Ureter (tissue), 1 donor: ENCODE measurements at regions not wholly inside any gene's neighbourhood (a gene's known extent, or its start where the extent isn't known, plus 50 kb on each side); places are given as distances from the start of the nearest gene placed in this dataset.
"Not testable (repeated sequence)": the region's sequence is repeated elsewhere in the genome, so short reads cannot be mapped to it uniquely, and the experiment has no call there.

Experiments
- DNase-seq: peaks from one replicate; pipeline ENCODE4 v3.0.0-alpha.2; 2020; ENCODE audit warnings: low spot score
- donor health status: DM: yes; HTN: yes; CAD: no.

DNA sequence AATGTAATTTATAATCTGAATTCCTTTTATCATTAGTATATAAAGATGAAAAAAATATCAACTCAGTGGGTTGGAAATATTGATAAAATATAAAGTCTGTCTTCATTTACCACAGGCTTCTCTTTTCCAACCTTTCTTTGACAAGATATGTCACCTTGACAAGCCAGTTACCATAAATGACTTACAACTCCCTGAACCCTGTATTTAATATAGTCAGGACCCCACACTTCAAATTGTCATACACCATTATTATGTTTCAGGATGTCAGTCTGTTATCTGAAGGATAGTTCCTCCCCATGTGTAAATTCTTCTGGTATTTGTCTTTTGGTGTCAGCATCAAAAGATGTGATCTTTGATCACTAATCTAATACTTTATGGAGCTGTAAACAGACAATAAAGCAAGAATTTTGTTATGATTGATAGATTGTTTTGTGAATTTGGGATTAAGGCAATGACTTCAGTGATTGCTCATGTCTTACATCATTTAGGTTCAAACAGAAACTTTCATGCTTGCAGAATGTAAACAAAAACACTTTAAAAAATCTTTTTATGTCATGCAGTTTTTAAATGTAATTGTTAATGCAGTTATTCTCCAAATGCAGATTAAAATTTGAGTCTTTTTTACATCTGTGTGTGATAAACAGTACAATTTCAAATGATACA, 503.5 kb upstream of the BCHE start:
- DNase-seq, result no peak

DNA sequence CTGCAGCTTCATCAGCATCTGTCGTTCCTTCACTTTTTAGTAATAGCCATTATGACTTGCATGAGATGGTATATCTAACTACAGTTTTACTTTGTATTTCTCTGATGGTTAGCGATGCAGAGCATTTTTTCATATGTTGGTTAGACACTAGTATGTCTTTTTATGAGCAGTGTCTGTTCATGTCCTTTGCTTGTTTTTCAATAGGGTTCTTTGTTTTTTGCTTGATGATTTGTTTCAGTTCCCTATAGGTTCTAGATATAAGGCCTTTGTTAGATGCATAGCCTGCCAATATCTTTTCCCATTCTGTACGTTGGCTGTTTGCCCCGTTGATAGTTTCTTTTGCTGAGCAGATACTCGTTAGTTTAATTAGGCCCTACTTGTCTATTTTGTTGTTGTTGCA, 487.2 kb upstream of the BCHE start:
- no peak for DNase-seq

DNA sequence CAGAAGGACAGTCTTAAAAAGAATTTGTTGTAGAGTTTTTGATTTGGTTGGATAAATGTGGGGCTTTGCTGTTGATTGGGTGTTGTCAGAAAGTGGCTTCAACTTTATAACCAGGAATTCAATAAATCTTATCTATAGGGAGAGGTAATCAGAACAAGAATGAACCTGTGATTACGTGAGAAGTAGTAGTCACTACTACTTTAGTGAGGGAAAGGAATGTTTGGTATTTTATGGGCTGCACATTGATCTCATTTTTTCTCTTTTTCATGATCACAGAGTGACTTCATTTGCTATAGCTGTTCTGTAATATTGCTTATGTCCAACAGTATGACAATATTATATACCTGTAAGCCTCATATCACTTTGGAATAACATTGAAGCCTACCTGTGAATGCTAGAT, 485.2 kb upstream of the BCHE start:
- no peak for DNase-seq

DNA sequence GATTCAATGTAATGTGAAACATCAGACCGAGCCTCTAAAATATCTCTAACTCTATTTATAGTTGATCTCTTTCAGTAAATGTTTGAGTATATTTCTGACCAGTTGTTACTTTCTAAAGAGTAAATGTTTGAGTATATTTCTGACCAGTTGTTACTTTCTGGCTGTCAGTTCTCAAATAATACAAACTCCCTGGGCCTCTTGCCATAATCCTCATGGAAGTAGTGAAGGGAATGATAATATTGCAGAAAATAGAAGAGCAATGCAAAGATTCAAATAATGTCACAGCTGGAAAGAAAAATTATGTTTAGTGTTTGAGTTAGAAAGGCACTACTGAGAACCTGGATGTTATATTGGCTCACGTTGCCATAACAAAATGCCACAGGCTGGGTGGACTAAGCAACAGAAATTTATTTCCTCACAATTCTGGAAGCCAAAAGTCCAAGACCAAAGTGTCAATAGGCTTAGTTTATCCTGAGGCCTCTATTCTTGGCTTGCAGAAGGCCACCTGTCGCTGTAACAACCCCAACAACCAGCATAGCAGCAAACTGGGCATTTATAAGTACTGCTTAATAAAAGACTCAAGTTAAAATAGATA, 470.6 kb upstream of the BCHE start:
- no peak for DNase-seq

DNA sequence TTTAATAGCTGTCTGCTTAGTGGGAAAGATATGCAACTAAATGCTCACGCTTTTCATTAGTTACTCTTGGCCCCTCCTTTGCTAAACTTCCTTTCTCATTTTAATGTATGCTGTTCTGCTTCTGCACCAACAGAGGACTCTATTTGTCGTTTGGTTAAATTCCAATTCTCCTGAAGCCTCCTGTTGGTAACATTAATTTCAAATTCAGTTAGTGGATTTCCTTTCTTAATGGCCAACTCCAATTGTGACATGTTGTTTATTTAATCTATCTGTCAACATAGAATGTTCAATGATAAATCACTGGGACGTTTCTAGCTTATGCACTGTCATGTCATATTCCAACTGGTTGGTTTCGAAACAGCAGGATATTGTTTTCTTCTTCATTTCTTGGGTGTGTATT, 467.4 kb upstream of the BCHE start:
- DNase-seq, result no peak

DNA sequence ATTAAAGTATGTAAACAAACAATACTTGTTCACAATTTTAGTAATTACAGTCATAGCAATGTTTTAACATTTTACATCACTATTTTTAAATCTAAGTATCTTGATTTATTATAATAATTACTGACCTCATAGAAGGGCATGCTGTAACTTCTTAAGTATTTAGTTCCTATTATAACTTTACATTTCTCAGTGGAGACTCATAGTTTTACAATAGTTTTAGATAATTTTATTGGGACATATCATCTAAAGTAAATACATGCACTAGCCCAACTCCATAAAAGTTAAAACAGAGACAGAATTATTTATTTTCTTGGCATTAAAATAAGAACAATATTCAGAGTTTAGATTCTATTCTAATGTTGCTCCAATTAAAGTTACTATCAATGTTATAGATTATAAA, 466.5 kb upstream of the BCHE start:
- DNase-seq, result no peak

DNA sequence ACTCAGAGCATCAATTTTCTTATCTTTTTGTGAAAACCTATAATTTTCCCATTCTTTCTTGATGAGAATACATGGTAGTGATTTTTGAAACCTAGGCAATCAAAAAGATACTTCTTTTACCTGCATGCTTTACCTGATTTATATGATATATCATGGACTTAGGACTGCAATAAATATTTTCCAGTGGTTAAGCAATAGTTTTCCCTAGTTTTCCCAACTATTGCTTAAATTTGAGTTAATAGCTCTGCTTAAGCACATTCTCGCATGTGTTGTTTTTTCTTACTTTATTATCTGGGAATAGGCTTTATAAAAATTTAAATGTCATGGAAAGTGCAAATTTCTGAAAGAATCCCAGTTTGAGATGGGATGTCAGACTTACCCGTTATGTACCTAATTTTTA, 465.1 kb upstream of the BCHE start:
- DNase-seq, result no peak

DNA sequence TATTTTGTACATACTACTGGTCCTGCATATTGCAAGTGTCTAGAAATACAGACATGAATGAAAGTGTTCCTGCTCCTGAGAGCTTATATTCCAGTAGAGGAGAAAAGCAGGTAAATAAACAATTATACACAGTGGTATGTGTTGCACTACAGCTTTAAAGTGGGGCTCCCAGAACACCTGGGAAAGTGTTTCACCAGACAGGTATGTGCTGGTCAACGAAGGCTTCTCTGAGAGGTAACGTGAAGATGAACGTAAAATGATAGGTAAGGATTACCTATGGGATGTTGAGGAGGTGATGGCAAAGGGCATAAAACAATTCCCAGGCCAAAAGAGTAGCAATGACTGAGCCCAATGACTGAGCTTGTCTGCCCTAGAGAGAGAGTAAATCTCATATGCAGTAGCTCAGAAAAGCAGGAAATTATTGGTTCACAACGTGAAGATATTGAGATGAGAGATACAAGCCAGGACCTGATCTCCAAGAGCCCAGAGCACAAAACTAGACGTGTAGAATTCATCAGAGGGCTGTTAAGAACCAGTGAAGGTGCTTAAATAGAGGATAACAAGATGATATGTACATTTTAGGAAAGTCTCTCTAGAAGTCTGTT, 459.1 kb upstream of the BCHE start:
- DNase-seq, result no peak

DNA sequence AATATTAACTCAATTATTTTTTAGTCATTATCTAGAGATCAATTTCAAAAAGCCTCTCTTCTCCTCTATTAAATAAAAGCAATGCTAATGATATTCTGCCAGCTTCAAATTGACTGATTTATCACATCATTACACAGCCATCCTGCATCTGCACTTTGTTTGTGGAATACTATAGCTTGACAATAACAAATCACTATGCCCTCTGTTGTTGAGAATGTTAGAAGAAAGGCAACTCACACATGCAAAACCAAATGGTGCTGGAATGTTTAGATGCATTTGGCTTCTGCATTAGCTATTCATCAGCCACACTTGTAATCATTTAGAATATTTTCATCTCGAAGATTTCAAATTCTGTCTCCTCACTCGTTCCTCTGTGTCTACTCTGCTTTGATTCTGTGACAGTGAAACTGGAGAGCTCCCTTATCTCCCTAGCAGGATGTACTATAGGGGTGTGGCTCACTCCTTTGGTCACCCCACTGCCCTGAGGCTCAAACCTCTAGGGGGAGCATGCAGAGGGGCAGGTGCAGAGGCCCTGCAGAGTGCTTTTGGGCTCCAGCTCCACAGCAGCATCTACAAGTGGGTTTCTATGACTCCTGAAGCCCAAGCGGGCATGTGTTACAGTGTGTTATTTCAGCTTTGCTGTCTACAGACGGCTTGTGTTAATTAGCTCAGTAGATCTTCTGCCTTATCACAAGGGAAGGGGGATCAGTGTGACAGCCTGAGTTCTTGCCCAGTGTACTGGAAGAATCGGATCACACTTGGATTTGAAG, 454.1 kb upstream of the BCHE start:
- DNase-seq, result no peak

DNA sequence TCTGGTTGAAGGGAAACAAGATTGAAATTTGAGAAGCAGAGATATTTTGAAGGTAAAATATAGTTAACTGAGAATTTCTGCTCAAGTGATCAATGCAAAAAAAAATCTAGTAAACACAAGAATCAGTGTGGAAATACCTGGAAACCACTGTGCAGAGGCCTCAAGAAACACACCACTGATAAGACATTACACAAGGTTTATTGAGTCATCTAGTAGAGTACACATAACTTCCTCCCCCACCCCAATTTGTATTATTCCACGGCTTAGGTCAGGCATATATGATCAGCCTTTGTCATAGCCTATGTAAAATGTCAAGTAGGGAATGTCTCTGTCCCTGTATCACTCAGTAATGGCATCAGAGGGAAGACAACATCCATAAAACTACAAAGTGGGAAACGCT, 447.8 kb upstream of the BCHE start:
- DNase-seq, result no peak

DNA sequence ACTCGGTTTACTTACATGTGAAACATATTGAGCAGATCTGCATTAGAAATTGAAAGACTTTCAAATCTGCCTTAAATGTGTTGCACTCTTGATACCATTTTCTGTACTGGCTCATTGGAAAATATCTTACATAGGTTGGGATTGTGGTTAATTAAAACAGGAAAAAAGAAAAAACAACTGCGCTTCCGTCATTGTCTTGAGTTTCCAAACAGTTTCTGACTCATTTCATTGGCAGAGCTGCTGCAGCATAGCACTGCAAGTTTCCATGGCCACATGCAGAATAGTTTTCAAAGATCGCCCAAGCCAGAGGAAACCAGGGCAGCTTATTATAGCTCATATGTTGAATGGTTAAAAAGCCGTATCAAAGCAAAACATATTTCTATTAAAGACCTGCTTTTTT, 446.6 kb upstream of the BCHE start:
- no peak for DNase-seq

DNA sequence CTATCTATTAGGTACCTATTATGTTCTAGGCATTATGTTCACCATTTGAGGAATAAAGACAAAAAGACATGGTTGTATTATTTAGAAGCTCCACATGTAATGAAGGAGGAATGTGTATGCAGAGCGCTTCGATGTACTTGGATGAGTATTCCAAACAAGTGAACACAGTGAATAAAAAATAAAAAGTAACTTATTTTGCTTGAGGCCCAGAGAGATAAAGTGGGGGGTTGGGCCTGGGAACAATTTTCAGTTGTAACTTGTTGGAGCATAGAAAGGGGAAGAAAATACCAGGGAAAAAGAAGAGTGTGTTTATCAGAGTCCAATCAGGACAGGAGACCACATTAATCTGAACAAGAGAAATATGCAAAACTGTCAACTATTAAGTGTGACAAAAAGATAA, 445.7 kb upstream of the BCHE start:
- no peak for DNase-seq

DNA sequence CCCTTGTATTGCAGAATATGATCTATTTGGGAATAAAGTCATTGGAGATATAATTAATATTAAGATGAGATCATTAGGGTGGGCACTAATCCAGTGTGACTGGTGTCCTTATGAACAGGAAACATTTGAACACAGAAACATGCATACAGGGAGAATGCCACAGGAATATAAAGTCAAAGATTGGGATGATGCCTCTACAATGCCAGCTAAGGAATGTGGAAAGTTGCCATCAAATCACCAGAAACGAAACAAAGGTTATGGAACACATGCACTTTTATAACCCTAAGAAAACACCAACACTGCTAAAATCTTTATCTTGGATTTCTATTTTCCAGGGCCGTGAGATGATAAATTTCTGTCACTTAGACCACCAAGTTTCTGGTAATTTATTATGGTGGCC, 442.4 kb upstream of the BCHE start:
- DNase-seq, result no peak

DNA sequence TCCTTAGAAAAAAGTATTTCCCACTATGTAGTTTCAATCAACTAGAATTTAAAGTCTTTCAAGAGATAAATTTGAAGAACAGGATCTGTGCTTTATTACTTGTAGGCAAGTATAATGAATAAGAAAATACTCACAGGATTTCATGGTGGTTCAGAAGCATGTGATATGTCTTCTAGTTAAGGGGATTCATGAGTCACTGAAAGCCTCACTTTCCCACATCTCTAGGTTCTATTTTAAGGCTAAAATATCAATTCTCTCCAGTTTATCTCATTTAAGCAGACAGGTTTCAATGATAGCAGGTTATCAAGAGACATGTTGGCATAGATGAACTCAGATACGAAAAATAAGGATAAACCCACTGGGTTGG, 437.8 kb upstream of the BCHE start:
- DNase-seq, result no peak

DNA sequence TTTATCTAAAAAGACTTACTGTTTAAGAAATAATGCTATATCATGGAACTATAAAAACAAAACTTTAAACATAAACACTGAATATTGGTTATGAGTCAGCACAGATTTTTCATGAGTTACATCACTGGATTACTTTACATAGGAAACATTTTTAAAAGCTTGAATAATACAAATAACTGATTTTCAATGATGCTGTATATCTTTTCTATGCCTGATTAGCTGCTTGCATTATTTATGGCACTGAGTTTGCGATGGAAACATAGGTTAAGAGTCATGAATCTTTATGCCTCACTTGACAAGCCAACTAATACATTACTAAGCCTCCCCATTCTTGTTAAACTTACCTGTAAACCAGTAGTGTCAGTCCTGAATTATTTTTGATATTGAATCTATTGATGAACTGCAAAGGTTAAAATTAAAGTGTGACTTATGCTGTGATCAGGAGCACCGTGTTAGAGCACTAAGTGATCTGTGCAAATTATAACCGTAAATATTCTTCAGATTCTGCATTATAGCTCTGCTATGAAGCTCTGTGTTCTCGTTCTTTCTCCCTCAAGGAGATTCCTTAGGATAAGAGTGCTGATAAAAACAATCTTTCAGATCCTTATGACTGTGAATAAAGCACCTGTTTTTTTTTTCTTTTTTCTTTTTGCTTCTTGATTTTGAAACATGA, 437.3 kb upstream of the BCHE start:
- DNase-seq, result no peak

DNA sequence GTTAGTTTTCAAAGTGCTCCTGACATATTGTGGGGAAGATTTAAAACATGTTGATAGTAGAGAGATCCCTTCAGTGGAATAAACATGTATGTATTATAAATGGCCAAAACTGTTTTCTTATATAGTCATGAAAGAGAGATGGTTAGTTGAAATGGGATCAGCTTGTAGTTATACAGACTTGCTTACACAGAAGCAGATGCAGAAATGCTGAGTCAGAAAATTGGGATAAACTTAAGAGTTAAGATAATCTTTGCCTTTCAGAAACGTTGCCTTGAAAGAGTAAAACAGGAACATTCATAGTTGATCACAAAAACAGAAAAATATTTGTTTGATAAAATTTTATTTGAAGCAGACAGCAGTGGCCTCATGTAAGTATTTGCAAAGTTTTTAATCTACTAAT, 433.2 kb upstream of the BCHE start:
- no peak for DNase-seq

DNA sequence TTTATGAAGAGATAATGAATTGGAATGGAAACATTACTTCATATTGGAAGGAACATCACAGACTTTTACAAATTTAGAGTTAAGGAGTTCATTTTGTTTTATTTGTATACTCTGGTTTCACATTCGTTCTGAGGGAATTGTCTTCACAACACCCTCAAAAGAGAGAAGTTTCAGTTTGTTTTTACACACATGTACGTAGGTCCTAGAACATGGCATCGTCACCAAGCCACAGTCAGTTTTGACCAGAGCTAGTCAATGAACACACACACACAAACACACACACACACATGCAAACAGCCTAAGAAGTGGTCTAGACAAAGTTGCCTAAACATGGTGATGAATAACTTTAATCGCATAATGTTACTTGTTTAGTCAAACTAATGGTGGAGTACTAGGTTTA, 427.9 kb upstream of the BCHE start:
- no peak for DNase-seq

DNA sequence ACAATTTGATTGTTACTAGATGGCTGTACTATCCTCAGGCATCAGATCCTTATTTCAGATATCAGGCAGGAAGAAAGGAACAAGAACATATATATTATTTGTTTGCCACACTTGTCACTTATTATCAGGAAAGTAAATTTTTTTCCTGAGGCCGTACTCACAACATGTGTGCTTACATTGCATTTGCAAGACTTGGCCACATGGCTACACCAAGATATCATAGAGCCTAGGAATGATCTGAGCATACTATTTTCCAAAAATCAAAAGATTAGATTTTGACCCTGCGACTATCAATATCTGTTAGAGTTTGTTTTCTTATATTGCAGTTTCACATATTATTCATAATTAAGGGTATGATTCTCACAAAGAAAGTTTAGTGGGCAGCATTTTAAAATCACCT, 426.2 kb upstream of the BCHE start:
- DNase-seq, result no peak

DNA sequence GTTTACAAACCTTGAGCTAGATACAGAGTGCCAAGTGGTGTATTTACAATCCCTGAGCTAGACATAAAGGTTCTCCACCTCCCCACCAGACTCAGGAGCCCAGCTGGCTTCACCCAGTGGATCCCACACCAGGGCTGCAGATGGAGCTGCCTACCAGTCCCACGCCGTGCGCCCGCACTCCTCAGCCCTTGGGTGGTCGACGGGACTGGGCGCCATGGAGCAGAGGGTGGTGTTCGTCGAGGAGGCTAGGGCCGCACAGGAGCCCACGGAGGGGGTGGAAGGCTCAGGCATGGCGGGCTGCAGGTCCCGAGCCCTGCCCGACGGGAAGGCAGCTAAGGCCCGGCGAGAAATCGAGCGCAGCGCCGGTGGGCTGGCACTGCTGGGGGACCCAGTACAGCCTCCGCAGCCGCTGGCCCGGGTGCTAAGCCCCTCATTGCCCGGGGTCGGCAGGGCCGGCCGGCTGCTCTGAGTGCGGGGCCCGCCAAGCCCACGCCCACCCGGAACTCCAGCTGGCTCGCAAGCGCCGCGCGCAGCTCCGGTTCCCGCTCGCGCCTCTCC, 421.1 kb upstream of the BCHE start:
- not testable (repeated sequence) for DNase-seq

DNA sequence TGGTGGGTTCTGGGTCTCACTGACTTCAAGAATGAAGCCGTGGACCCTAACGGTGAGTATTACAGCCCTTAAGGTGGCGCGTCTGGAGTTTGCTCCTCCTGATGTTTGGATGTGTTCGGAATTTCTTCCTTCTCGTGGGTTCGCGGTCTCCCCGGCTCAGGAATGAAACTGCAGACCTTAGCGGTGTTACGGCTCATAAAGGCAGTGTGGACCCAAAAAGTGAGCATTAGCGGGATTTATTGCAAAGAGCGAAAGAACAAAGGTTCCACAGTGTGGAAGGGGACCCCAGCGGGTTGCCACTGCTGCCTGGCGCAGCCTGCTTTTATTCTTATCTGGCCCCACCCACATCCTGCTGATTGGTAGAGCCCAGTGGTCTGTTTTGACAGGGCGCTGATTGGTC, 420.5 kb upstream of the BCHE start:
- DNase-seq, result no peak

DNA sequence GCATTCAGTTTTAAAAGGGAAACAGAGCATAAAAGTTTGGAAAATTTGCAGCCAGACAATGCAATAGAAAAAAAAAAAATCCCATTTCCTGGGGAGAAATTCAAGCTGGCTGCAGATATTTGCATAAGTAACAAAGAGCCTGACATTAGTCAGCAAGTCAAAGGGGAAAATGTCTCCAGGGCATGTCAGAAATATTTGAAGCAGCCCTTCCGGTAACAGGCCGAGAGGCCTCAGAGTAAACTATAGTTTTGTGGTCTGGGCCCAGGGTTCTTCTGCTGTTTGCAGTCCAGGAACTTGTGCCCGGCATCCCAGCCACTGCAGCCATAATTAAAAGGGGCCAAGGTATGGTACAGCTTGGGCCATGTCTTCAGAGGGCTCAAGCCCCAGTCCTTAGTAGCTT, 411.6 kb upstream of the BCHE start:
- DNase-seq, result no peak

DNA sequence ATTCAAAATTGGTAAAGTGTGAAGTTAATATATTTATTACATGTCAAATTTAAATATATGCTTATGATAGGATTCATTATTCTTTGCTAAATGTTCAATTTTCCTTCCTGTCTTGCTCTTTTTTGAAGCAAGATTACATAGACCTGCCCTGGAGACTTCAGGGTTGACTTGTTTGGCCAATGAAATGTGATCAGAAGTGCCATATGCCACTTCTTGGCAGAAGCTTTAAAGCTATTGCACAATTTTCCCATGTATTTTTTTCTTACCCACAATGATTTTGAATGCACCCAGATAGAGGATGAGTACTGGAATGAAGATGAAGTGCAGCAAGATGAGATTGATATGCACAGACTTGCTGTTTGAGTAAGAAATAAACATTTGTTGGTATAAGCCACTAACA, 406.3 kb upstream of the BCHE start:
- no peak for DNase-seq
